OCI-LY7 (cell line): ENCODE measurements at regions not wholly inside any gene's neighbourhood (a gene's known extent, or its start where the extent isn't known, plus 50 kb on each side); places are given as distances from the start of the nearest gene placed in this dataset.

Experiments
- BruUV-seq: library from RNA; stranded (reverse); fragments of 400-500 nt; replicated peaks from 2 replicates; lab custom pipeline; 2021; lab: Mats Ljungman, UMichigan
- CTCF ChIA-PET: fragments of 300-600 bp; sonication (Branson Sonifier 250); formaldehyde crosslinking; loops from one replicate; lab custom pipeline; 2022; ENCODE audit warnings: antibody characterized with exemption; ENCODE audit not compliant: unreplicated experiment; lab: Charles Lee
- POLR2A ChIA-PET: fragments of 300-600 bp; sonication (Branson Sonifier 250); formaldehyde crosslinking; loops from one replicate; lab custom pipeline; 2022; ENCODE audit warnings: antibody characterized with exemption; lab: Charles Lee
- DNase-seq: peaks from one replicate; pipeline ENCODE4 v3.0.0-alpha.2; 2015; ENCODE audit warnings: low spot score
- H2AFZ ChIP-seq: fragments of 200-600 bp; sonication (generic), shearing (Covaris generic); 2 replicates; pipeline ENCODE4 v1.6.1; 2014; ENCODE audit warnings: mild to moderate bottlenecking, antibody characterized with exemption, low read length, moderate library complexity
- H3K27ac ChIP-seq: fragments of 200-600 bp; sonication (generic); 2 replicates; pipeline ENCODE4 v1.5.1; 2014; ENCODE audit warnings: mixed run types, low read depth, mild to moderate bottlenecking, moderate library complexity, low read length, inconsistent platforms; ENCODE audit not compliant: poor library complexity, severe bottlenecking
- H3K36me3 ChIP-seq: fragments of 200-600 bp; sonication (generic); 2 replicates; pipeline ENCODE4 v1.6.1; 2014; ENCODE audit warnings: mild to moderate bottlenecking, antibody characterized with exemption, low read length, moderate library complexity, mixed read lengths; ENCODE audit not compliant: insufficient read depth
- H3K4me1 ChIP-seq: fragments of 200-600 bp; sonication (generic); 2 replicates; pipeline ENCODE4 v1.5.1; 2014; ENCODE audit warnings: mild to moderate bottlenecking, low read length; ENCODE audit not compliant: insufficient read depth, poor library complexity, severe bottlenecking
- H3K4me2 ChIP-seq: fragments of 200-600 bp; sonication (generic); 2 replicates; pipeline ENCODE4 v1.6.1; 2014; ENCODE audit warnings: mild to moderate bottlenecking, low read length
- H3K4me3 ChIP-seq: fragments of 200-600 bp; sonication (generic); 2 replicates; pipeline ENCODE4 v1.5.1; 2014; ENCODE audit warnings: mild to moderate bottlenecking, low read depth, low read length; ENCODE audit not compliant: poor library complexity, severe bottlenecking
- H3K79me2 ChIP-seq: fragments of 200-600 bp; sonication (generic); 2 replicates; pipeline ENCODE4 v1.6.1; 2016; ENCODE audit warnings: low read depth, mild to moderate bottlenecking, low read length, moderate library complexity, mixed read lengths; ENCODE audit not compliant: insufficient read depth
- H3K9me2 ChIP-seq: fragments of 200-600 bp; sonication (generic); 2 replicates; pipeline ENCODE4 v1.6.1; 2016; ENCODE audit warnings: mild to moderate bottlenecking, low read length, mixed read lengths; ENCODE audit not compliant: insufficient read depth
- H3K9me3 ChIP-seq: fragments of 200-600 bp; sonication (generic); 2 replicates; pipeline ENCODE4 v1.6.1; 2014; ENCODE audit warnings: mild to moderate bottlenecking, mixed run types, low read length, mixed read lengths
- H4K20me1 ChIP-seq: fragments of 200-600 bp; sonication (generic); 2 replicates; pipeline ENCODE4 v1.6.1; 2014; ENCODE audit warnings: mild to moderate bottlenecking, antibody characterized with exemption, low read length, moderate library complexity, mixed read lengths; ENCODE audit not compliant: insufficient read depth
- EZH2phosphoT487 ChIP-seq: fragments of 200-600 bp; sonication (generic); IDR thresholded peaks from 2 replicates; pipeline ENCODE4 v1.6.1; 2018; ENCODE audit warnings: low read depth, borderline replicate concordance, mild to moderate bottlenecking, mixed run types, antibody characterized with exemption, low read length, moderate library complexity, mixed read lengths
- intact Hi-C: fragments of 100-400 bp; cut with micrococcal nuclease; formaldehyde crosslinking; loops from one replicate; pipeline ENCODE4 v1.10.0; 2022; ENCODE audit not compliant: unreplicated experiment
- TF ChIP-seq, protein P1 (sequence below): fragments of 200-600 bp; sonication (generic); conservative IDR thresholded peaks from 2 replicates; pipeline ENCODE4 v1.5.1; 2014; ENCODE audit warnings: mild to moderate bottlenecking, antibody characterized with exemption, low read length, moderate library complexity, mixed read lengths

DNA sequence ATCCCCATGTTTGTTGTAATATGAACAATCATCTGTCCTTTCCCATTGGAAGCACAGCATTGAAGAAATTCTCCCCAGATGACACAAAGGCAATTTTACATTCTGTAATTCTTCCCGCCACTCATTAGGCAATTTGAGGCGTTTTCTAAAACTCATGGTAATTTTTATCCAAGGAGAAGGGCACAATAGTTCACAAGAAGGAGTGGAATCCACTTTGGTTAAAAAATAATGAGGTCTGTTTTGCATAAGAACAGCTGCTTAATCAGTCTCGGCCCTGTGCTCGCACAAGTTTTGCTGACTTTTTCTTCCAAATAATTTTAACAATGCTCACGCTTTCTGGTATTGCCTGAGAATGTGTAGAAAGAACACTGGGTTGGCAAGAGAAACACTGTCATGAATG is 94.0 kb downstream of the CAVIN4 start:
- intact Hi-C loops, result no loop called here
- H3K36me3 ChIP-seq, result no peaks in the 10 kb centered on the region
- ChIA-PET CTCF (no interaction called here), POLR2A (interaction anchor here (0.6 kb wide), 1 partner anchor 26 kb away, joined by 4 read pairs; no protein-coding TSS in a partner anchor)
- H3K27ac ChIP-seq, result no peak overlapping the region
- DNase-seq, result no peak
- no TSS peak for BruUV-seq
- H3K9me3 ChIP-seq, result no peaks in the 10 kb centered on the region
- H3K4me3 ChIP-seq, result no peak overlapping the region
- no peak for TF ChIP-seq EZH2phosphoT487
- TF ChIP-seq, protein P1, sequence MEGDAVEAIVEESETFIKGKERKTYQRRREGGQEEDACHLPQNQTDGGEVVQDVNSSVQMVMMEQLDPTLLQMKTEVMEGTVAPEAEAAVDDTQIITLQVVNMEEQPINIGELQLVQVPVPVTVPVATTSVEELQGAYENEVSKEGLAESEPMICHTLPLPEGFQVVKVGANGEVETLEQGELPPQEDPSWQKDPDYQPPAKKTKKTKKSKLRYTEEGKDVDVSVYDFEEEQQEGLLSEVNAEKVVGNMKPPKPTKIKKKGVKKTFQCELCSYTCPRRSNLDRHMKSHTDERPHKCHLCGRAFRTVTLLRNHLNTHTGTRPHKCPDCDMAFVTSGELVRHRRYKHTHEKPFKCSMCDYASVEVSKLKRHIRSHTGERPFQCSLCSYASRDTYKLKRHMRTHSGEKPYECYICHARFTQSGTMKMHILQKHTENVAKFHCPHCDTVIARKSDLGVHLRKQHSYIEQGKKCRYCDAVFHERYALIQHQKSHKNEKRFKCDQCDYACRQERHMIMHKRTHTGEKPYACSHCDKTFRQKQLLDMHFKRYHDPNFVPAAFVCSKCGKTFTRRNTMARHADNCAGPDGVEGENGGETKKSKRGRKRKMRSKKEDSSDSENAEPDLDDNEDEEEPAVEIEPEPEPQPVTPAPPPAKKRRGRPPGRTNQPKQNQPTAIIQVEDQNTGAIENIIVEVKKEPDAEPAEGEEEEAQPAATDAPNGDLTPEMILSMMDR, result no peak
- no peak overlapping the region for H2AFZ ChIP-seq
- no peaks in the 10 kb centered on the region for H3K79me2 ChIP-seq
- peaks cover 7% of the 10 kb centered on the region for H3K4me1 ChIP-seq
- H4K20me1 ChIP-seq, result no peaks in the 10 kb centered on the region
- no peaks in the 10 kb centered on the region for H3K9me2 ChIP-seq
- H3K4me2 ChIP-seq, result no peak overlapping the region

GRCh38 chr9:100673249-100673648 is 95.4 kb downstream of the CAVIN4 start:
- BruUV-seq, result no TSS peak
- H3K4me3 ChIP-seq, result no peak overlapping the region
- H2AFZ ChIP-seq, result no peak overlapping the region
- peaks cover 7% of the 10 kb centered on the region for H3K4me1 ChIP-seq
- no peak overlapping the region for H3K27ac ChIP-seq
- TF ChIP-seq, protein P1, result no peak
- TF ChIP-seq EZH2phosphoT487, result no peak
- H3K9me2 ChIP-seq, result no peaks in the 10 kb centered on the region
- H3K9me3 ChIP-seq, result no peaks in the 10 kb centered on the region
- DNase-seq, result no peak
- no peak overlapping the region for H3K4me2 ChIP-seq
- no peaks in the 10 kb centered on the region for H3K36me3 ChIP-seq
- intact Hi-C loops, result no loop called here
- no peaks in the 10 kb centered on the region for H3K79me2 ChIP-seq
- no peaks in the 10 kb centered on the region for H4K20me1 ChIP-seq
- CTCF ChIA-PET, result no interaction called here
- POLR2A ChIA-PET, result interaction anchor here (0.7 to 1.4 kb wide), 2 partner anchors 25 to 118 kb away, joined by 4 to 5 read pairs; no protein-coding TSS in a partner anchor

- ChIA-PET CTCF (no interaction called here), POLR2A (no interaction called here)
- Histone ChIP-seq H3K36me3 (no peaks in the 10 kb centered on the region), H3K79me2 (no peaks in the 10 kb centered on the region), H4K20me1 (no peaks in the 10 kb centered on the region), H2AFZ (no peak overlapping the region), H3K27ac (no peak overlapping the region), H3K4me2 (no peak overlapping the region), H3K4me3 (no peak overlapping the region), H3K9me3 (no peaks in the 10 kb centered on the region), H3K9me2 (no peaks in the 10 kb centered on the region), H3K4me1 (peaks cover 7% of the 10 kb centered on the region)
- no peak for TF ChIP-seq EZH2phosphoT487
- TF ChIP-seq, protein P1, result no peak
- intact Hi-C loops, result no loop called here
- no peak for DNase-seq
- no TSS peak for BruUV-seq
These were observed 96.7 kb downstream of the CAVIN4 start for GRCh38 chr9:100674419-100675122.
